GM21423 (cell line): ENCODE measurements at regions not wholly inside any gene's neighbourhood (a gene's known extent, or its start where the extent isn't known, plus 50 kb on each side); places are given as distances from the start of the nearest gene placed in this dataset.

ENCODE experiments used
- ATAC-seq: cut with Tn5 transposase; IDR thresholded peaks from one replicate; pipeline ENCODE4 v1.9.1; 2021; ENCODE audit warnings: mild to moderate bottlenecking, moderate library complexity; ENCODE audit not compliant: unreplicated experiment

GRCh38 chr6:166877906-166878305 lies 78.4 kb downstream of the RNASET2 start:
- no peak for ATAC-seq

DNA sequence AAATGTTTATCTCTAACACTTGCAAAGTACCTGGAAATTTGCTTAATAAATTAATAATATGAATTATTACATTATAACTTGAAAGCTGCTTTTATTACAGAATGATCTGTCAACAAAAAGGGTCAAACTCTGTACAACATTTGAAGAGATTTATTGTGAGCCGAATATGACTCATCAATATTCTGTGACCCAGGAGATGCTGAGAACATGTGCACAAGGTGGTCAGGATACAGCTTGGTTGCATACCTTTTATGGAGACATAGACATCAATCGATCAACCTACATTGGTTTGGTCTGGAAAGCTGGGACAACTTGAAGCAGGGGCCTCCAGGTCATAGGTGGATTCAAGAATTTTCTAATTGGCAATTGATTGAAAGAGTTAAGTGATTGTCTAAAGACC lies 79.0 kb downstream of the RNASET2 start:
- ATAC-seq, result no peak

DNA sequence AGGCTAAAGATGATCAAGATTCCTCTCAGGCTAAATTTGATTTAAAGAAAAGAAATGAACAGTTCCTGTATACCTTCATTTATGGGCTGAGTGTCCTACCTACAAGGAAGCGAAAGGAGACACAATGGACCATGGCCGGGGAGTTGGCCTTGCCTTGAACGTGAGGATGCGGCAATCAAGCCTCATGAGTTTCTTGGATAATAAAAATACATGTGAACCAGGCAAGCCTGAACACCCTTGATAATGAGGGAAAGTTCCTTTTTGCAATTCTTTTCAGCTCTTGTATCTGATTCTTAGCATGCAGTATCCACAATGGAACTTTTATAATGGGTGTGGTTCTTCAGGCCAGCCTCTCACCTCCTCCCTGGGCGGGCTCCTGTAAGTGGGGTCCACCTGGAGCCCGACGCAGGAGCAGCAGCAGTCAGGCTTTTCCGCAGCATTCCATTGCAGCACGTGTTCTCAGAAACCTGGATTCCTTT lies 83.8 kb downstream of the RNASET2 start:
- ATAC-seq, result no peak

DNA sequence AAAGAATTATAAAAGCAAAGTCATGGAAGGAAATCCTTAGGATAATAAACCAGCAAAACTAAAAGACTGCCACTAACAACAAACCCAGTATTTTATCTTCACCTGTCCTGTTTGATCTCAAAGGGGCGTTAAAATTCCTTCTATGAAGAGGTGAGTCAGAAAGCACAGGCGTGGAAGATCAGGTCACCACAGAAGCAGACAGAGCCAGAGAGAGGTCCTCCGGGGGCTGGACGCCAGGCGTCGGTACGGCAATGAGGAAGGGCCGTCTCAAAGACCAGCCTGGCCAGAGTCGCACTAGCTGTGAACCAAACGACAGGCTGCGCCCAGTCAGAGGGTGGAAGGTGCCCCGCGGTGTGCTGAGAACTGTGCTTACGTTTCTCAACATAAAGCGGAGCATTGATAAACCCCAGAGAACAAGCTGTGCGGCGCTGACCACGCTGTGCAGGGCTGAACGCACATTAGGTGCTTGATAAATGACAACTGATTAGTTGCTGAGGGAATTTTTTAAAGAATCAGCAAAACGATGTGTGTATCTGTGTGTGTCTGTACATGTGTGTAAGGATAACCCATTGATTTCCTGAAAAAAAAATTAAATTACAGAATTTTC lies 85.6 kb downstream of the RNASET2 start:
- no peak for ATAC-seq

GRCh38 chr6:166866839-166867637 lies 89.3 kb downstream of the RNASET2 start:
- no peak for ATAC-seq

DNA sequence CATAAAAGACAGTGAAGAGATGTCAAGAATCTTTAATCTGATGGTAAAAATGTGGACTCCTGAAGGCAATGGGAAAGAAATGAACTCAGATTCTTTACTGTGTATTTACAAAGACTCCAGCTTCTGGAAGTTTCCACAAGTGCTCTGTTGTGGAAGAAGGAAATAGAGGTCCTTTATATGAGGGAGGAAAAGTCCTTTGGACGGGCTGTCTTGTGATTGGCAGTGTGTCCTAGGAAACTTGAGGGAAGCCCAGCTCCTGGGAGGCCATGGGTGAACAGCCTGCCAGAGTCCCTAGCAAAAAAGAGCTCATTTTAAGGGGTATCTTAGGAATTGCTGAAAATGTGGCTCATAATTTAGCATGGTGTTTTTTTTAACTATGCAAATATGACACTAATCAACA lies 92.0 kb downstream of the RNASET2 start:
- ATAC-seq, result no peak

DNA sequence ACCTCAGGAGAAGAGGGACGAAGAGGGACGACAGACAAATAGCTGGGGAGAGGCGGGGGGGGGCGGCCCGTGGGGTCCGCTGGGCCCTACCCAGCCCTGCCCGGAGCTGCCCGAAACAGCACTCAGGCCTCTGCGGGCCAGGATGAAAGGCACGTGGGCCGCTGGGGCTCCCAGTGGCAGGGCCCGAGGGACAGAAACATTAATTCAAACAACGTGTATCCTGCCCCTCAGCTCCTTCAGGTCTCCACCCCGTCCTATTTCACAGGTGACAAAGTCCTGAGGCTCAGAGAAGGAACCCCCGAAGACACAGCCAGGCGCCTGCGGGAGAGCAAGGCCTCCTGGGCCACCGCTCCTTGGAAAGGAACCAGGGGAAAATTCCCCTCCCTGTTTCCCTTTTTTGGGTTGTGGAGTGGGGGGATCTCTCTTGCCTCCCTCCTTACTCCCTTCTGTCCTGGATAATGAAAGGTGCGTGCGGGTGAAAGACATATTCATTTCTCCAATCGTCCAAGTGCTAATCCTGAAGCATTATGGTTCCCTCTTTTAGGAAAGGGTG lies 93.3 kb downstream of the RNASET2 start:
- ATAC-seq, result peak; percentile 44

DNA sequence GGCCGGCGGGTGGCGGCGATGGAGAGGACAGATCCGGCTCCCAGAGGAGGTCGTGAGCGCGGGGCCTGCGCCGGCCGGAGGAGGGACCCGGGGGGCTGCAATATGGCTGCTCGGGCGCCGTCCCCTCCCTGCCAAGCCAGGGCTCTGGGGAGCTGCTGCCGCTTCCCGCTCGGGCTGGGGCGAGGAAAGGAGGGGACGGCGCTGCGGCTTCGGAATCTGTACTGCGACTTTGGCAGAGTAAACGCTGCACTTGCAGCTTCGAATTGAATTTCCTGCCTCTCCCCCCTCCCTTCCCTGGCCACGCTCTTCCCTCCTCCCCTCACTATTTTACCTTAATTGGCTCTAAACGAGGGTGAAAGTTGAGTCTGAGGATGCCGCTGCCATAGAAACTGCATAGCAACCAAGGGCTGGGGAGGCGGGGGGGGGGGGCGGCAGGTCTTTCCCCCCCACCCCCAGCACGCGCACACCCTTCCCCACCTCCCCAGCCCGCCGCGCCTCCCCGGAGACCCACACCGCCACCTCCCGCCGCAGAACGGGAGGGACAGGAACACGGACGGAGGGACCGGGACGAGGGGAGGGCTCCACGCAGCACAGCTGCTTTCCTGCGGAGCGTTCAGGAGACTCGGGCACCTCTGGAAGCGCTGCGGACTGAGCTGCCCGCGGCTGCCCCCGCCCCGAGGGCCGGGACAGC lies 93.9 kb downstream of the RNASET2 start:
- peak; percentile 69 for ATAC-seq

DNA sequence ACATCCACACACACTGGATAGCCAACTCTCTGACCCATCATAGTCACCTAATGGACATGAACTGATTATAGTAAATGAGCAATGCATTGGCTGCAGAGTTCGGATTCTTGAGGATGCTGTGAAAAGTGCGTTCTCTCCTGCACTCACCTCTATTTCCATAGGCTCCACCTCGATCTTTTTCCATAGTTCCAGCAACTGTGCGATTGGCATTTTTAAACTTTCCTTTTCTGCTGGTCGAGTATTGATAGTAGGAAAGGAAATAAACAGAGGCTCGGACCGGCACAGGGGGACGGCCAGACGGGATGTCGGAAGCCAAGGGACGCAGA lies 94.4 kb downstream of the RNASET2 start:
- ATAC-seq, result peak; percentile 28

- no peak for ATAC-seq
These were observed 95.0 kb downstream of the RNASET2 start for GRCh38 chr6:166861304-166861703.

DNA sequence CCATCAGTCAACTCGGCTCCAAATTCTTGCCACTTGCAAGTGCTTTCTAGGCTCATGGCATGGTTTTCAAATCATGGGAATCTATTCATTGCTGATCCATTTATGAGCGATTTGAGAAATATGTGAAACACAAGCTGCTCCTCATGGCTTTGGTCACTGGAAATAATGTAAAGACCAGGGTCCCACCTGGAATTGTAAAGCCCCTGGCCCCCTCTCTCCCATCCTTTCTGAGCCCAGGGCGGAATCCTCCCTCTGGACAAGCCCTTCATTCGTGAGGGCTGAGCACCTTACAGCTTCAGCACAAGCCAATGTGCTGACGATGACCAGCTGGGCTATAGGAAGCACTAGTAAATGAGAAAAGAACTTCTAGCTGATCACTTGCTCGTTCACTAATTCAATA lies 96.0 kb downstream of the RNASET2 start:
- no peak for ATAC-seq

GRCh38 chr6:166855416-166855815 lies 100.9 kb downstream of the RNASET2 start:
- ATAC-seq, result no peak

GRCh38 chr6:166853371-166854325 lies 102.7 kb downstream of the RNASET2 start:
- no peak for ATAC-seq

- no peak for ATAC-seq
These were observed 103.8 kb downstream of the RNASET2 start for GRCh38 chr6:166852451-166852975.

GRCh38 chr6:166851911-166852310 lies 104.4 kb downstream of the RNASET2 start:
- ATAC-seq, result no peak

- no peak for ATAC-seq
These were observed 104.9 kb downstream of the RNASET2 start for GRCh38 chr6:166851426-166851825.

- ATAC-seq, result no peak
These were observed 105.7 kb downstream of the RNASET2 start for GRCh38 chr6:166850677-166851076.

DNA sequence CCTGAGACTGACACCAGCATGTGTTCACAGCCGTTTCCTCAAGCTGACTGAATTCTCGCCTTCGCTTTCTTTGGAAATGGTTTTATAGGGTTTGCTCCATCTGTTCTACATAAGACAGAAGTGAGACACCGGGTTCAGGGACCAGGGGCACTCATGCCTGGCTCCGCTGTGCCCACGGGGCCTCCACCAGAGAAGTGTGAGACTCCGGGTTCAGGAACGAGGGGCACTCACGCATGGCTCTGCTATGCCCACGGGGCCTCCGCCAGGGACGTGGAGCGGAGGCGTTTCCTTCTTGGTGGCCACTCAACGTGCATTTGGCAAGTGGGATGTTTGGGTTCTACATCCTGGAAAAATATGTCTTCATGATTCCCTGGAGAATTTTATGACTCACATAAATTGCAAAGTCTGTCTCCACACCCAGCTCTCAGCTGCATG lies 106.6 kb downstream of the RNASET2 start:
- peak; percentile 79 for ATAC-seq

GRCh38 chr6:166848979-166849748 lies 107.2 kb downstream of the RNASET2 start:
- no peak for ATAC-seq
